ENCODE measurements at regions not wholly inside any gene's neighbourhood (a gene's known extent, or its start where the extent isn't known, plus 50 kb on each side); places are given as distances from the start of the nearest gene placed in this dataset.

- no peak for DNase-seq (ENCODE audit: low read depth in 2 of 2)
Observed at GRCh38 chr22:49490692-49491091, 337.0 kb downstream of the BRD1 start.

GRCh38 chr22:49489821-49490220 is 337.9 kb downstream of the BRD1 start:
- no peak for DNase-seq (ENCODE audit: low read depth in 2 of 2)

DNA sequence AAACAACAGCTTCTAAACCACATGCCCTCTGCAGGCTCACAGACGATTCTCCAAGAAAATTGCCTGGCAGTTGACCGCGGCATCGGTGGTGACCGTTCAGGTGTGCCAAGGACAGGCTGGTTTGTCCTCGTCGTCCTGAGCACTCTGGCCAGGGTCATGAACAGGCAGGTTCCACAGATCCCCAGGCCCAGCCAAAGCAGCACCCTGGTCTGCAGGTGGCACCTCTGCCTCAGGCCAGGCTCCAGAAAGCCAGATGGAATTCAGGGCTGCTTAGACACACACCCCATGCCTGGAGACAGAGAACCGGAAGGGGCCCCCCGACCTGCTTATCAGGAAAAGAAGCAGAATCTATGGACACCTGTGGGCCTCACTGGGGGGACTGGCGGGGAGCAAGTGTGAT is 338.7 kb downstream of the BRD1 start:
- no peak for DNase-seq (ENCODE audit: low read depth in 2 of 2)

- DNase-seq (ENCODE audit: low read depth in 2 of 2) = no peak
Observed at GRCh38 chr22:49487950-49488349, 339.7 kb downstream of the BRD1 start.

- no peak for DNase-seq (ENCODE audit: low read depth in 2 of 2)
Observed at GRCh38 chr22:49486225-49486624, 341.4 kb downstream of the BRD1 start.

DNA sequence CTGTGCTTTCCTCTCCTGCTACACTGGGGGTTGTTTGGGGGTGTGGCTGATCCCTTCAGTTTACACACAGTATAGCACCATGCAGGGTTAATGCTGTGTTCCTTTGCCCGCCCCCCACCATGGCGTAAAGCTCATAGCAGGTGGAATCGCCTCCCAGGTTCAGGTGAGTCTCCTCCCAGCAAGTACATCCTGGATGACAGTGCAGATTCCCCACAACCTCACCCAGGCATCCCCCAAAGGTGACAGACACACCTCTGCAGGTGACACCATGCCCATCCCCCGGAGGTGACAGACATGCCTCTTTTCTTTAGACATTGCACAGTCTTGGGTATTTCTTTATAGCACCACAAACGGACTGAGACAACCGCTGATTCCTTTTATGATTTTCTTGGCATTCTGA is 343.7 kb downstream of the BRD1 start:
- DNase-seq (ENCODE audit: low read depth in 2 of 2) = no peak

- no peak for DNase-seq (ENCODE audit: low read depth in 2 of 2)
Observed at GRCh38 chr22:49483281-49483870, 344.3 kb downstream of the BRD1 start.

DNA sequence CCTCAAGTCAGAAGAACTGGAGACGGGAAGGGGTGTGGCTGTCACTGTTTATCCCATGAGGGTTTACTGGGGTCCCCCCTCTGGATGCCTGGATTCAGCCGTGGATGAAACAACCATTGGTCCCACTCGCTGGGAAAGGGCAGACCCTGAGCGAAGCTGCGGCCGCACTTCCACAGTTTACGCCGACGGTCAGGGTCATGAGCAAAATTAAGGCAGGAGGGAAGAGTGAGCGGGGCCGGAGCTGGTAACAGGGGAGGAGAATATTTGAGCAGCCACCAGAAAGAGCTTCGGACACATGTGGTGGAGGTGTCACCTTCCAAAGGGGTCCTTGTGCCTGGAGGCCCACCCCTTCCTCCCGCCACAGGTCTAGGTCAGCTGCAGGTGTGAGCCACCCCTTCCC is 344.9 kb downstream of the BRD1 start:
- no peak for DNase-seq (ENCODE audit: low read depth in 2 of 2)

DNA sequence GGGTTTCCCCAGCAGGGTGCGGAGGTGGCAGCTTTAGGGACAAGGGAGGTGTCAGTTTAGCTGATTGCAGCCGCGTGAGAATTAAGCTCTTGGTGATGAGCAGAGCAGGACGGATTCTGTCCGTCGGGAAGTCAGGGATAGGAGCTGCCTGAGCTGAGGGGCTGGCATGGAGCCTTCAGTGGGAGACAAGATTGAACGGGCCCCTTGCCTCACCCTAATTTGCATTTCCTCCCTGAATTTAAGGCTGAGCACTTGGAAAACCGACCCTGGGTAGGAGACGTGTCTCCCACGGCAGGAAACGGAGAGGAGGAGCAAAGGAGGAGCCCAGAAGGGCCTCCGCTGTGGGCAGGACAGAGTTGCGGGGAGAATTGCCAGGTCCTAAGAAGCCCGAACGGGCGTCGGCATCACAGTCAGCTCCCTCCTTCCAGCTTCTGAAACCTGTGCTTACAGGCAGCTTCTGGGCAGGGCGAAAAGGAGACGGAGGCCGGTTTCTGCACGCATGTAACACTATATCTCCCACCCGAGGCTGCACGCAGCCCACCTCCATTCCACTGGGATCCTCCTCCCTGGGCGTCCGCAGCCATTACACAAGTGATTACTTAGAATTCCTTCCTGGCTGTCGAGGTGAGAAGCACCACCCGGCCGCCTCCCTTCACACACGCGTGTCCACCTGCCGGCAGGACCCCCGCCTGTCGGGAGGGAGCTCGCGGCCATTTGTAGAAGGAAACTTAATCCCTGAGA is 345.8 kb downstream of the BRD1 start:
- no peak for DNase-seq (ENCODE audit: low read depth in 2 of 2)

DNA sequence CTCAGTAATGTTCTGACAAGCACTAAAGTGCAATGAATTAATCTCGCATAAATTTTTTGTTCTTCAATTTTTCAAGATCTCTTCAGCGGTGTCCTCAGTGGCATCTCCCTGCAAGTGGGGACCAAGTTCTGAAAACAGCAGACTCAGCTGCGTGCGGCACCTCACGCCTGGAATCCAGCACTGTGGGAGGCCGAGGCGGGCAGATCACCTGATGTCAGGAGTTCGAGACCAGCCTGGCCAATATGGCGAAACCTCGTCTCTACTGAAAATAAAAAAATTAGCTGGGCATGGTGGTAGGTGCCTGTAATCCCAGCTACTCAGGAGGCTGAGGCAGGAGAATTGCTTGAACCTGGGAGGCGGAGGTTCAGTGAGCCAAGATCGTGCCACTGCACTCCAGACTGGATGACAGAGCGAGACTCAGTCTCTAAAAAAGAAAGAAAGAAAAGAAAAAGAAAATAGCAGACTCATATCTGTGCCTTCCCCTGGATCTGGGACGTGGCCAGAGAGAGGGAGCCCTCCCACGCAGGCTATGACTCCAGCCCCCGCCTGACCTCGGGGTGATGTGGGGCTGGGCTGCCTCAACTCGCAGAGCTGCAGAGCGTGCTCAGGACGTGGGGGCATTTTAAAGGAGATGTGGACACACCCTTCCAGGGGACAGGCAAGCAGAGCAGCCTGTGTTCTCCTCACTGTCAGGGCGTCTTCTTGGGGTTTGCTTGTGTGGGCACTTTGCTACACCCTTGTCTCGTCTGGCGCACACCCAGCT is 346.6 kb downstream of the BRD1 start:
- DNase-seq (ENCODE audit: low read depth in 2 of 2) = no peak

DNA sequence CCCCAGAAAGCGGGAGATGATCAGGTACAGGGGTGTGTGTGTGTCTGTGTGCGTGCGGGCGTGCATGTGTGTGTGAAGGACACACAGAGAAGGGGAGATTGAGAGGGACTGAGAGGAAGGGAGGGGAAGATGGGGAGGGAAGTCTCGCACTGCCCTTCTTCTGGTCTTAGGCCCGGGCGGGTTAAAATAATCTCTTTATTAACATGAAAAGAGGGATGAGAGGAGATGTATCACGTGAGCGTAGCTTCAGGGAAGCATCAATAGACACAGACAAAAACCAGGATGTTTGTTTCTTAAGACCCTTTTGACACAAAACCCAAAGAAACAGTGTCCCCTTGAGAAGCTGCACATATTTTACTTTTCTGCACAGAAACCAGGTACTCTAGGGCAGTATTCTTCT is 347.3 kb downstream of the BRD1 start:
- DNase-seq (ENCODE audit: low read depth in 2 of 2) = no peak

GRCh38 chr22:49479566-49479965 is 348.1 kb downstream of the BRD1 start:
- no peak for DNase-seq (ENCODE audit: low read depth in 2 of 2)

GRCh38 chr22:49476800-49477400 is 350.8 kb downstream of the BRD1 start:
- DNase-seq (ENCODE audit: low read depth in 2 of 2) = no peak

DNA sequence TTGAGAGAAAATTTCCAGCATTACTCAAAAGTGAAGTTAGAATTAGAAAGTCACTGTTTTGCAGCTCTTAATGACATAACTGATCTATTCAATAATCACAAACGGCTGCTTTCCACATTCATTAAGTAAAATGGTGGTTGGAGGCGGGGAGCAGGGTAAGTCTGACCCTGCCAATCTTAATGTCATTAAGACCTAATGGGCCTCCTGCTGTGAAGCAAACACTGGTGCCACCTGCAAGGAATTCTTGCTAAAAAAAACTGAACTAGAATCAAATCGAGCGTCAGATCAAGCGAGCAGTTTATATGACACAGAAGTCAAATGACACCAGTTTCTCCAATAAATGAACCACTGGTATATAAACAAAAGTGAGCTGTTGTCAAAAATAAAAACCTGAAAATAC is 351.5 kb downstream of the BRD1 start:
- no peak for DNase-seq (ENCODE audit: low read depth in 2 of 2)

GRCh38 chr22:49475253-49475652 is 352.4 kb downstream of the BRD1 start:
- DNase-seq (ENCODE audit: low read depth in 2 of 2) = no peak

DNA sequence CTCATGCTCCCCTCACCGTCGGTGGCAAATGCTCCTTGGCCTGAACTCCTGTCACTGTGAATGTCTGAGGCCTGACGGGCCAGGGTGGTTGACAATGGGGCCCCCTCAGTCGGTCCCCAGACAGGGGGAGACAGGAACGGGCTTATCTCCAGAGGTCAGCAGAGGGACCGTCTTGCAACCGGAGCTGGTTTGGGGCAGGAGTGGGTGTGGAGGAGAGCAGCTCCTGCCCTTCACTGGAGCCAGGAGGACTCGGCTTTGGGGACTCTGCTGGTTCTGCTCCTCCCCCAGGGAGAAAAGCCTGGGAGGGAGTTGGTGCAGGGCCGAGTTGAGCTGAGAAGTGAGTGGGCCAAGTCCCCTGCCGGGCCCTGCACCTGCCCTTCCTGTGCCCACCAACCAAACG is 354.4 kb downstream of the BRD1 start:
- no peak for DNase-seq (ENCODE audit: low read depth in 2 of 2)

DNA sequence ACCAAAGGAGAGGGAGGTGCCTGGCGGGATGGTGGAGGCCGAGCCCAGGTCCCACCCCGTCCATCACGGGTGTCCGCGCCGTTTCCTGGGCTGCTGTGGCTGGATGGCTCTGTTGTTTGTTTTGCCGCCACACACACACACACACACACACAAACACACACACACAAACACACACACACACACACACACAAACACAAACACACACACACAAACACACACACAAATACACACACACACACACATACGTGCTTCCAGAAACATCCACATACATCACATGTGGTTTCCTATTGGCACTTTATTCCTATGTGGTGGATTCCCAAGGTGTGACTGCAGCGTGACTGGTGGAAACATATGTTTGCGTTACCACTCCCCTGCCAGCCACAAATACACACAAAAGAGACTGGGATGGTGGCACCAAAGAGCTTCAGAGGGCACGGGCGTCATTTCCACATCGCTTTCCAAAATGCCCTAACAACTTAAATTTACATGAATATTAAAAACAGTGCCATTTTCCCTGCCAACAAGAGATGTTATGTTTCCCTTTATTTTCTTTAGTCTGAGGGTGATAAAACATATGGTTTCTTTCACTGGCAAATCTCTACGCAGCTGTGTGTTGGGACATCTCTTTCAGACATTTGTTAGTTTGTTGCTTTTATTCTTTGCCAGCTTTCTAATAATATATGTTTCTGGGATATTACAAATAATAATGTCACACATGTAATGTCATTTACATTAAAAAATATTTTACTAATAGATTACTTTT is 356.8 kb downstream of the BRD1 start:
- no peak for DNase-seq (ENCODE audit: low read depth in 2 of 2)

- DNase-seq (ENCODE audit: low read depth in 2 of 2) = no peak
Observed at GRCh38 chr22:49469896-49470740, 357.6 kb downstream of the BRD1 start.

GRCh38 chr22:49468487-49469198 is 359.0 kb downstream of the BRD1 start:
- DNase-seq (ENCODE audit: low read depth in 2 of 2) = no peak
